D341Med (cell line): ENCODE measurements at regions not wholly inside any gene's neighbourhood (a gene's known extent, or its start where the extent isn't known, plus 50 kb on each side); places are given as distances from the start of the nearest gene placed in this dataset.

Experiments
- DNase-seq: peaks from one replicate; pipeline ENCODE4 v3.0.0; 2012; ENCODE audit warnings: low spot score

DNA sequence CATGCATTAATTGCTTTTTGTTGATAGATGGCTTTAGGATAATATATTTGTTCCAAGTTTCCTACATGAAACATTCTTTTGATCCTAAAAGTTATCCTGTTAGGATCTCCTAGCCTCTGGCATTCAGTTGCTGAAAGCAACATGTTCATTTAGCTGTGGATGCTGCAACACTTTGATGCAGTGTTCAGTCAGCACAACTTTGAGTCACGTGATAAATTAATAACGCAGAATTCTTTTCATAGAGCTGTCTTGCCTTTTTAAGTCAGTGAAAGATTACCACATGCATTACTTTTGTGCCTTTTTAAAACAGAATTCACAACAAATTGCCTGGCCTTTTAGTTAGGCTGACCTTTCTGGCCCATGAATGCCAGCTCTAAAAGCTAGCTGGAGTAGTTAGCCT, 1467.9 kb upstream of the ZEB2 start:
- DNase-seq: no peak

GRCh38 chr2:145985517-145985916, 1465.6 kb upstream of the ZEB2 start:
- DNase-seq: no peak

GRCh38 chr2:145984580-145984979, 1464.7 kb upstream of the ZEB2 start:
- DNase-seq: no peak

DNA sequence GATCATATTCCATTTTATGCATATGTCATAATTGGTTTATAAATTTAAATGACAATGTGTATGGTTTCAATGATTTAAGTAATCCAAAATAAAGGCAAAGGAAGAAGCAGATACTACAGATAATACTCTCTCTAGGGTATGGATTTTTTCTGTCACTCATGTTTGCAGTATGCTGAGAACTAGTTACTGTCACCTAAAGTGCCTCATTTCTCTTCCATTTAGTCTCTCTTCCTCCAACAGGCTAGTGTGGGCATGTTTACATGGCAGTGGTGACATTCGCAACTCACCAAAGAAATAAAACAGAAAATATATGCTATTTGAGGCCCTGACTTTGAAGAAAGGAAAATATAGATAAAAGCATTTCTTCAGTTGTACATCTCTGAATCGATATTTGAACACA, 1460.4 kb upstream of the ZEB2 start:
- no peak for DNase-seq

GRCh38 chr2:145975406-145975805, 1455.5 kb upstream of the ZEB2 start:
- DNase-seq: no peak

GRCh38 chr2:145961846-145962245, 1441.9 kb upstream of the ZEB2 start:
- DNase-seq: no peak

DNA sequence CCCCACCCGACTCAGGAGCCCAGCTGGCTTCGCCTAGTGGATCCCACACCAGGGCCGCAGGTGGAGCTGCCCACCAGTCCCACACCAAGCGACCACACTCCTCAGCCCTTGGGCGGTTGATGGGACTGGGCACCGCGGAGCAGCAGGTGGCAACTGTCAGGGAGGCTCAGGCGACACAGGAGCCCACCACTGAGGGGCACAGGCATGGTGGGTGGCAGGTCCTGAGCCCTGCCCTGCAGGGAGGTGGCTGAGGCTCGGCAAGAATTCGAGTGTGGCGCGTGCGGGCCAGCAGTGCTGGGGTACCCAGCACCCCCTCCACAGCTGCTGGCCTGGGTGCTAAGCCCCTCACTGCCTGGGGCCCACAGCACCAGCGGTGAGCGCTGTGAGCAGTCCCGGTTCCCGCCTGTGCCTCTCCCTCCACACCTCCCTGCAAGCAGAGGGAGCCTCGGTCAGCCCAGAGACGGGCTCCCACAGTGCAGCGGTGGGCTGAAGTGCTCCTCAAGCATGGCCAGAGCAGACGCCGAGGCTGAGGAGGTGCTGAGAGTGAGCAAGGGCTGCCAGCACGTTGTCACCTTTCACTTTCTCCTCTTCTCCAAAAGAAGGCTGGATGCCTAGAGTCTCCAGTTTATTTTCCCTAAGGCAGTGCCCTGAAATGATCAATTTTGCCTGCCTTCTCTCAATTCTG, 1440.7 kb upstream of the ZEB2 start:
- DNase-seq: no peak

- DNase-seq: no peak
Observed at GRCh38 chr2:145958611-145959010, 1438.7 kb upstream of the ZEB2 start.

DNA sequence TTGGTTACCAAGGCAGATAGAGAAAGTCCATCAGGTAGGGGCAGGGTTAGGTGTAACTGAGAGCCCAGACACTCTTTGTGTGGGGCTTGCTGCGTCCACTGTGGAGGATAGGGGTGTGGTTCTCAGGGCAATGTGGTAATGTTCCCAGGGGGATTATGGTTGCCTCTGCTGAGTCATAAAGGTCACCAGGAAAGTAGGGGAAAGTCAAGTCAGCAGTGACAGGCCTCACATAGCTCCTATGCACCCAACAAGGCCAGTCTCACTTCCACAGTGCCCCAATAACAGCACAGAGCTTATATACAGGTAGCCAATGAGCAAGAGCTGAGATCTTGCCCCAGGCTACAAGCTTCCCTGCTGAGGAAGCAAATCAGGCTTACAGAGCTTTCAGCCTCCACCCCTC, 1438.0 kb upstream of the ZEB2 start:
- DNase-seq: no peak

DNA sequence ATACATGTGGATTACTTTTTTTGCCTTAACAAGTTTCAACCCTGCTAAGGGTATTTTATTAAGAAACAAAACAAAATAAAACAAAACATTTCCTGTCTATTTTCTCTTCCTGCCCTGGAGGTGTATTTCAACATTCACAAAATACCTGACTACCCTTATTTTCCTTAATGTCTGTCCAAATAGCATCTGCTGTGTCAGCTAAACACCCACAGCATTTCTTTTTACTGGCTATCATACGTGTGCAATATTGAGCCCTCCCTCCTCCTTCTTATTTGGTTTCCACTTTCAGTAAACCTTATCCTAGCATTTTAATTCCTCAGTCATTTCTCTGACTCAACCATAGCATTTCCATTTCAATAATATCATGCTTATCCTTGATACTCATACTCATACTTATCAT, 1420.0 kb upstream of the ZEB2 start:
- DNase-seq: no peak

GRCh38 chr2:145935016-145935415, 1415.1 kb upstream of the ZEB2 start:
- DNase-seq: no peak

DNA sequence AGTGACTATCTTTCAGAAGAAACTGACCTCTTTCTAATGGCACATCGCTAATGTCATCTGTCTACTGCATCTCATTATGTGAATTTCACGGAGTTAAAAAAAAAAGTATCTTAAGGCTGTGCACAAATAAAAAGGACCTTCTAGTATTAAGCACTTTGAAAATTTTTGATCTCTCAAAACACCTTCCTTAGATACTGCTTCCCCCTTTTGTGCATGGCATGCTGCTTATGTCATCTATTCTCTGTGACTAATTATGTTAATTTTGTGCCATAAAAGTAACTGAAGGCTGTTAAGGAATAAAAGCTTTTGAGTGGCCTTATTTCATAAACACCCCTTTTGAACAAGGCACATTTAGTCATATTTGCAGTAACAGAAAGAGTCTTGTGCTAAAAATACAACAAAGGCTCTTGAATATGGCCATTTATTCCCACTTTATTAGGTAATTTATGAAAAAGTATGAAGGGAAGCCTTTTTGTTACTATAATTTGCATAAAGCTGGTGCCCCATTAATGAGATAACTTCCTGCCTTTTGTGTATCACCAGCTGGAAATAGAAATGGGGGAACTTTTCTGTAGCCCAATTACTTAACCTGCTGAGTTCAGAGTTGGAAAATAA, 1412.0 kb upstream of the ZEB2 start:
- DNase-seq: no peak

GRCh38 chr2:145930318-145930717, 1410.4 kb upstream of the ZEB2 start:
- DNase-seq: no peak

GRCh38 chr2:145927131-145927950, 1407.4 kb upstream of the ZEB2 start:
- DNase-seq: no peak

DNA sequence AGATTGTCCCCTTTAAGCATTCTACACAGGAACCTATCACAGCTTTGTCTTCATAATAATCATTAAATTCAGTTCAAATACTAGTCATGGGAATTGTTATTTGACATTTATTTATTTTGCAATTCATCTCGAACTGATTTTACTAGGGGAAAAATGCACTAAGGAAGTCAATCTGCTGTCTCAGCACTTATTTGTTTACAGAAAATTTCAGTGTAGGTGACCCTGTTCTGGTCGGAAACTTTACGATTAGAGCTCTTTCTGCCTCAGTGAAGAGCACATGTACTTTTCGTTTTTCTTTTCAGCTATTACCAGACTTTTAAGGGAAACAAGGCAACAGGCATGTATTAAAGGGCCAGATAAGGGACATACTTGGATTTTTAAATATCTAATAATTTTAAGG, 1405.7 kb upstream of the ZEB2 start:
- no peak for DNase-seq

GRCh38 chr2:145919477-145919876, 1399.6 kb upstream of the ZEB2 start:
- no peak for DNase-seq

GRCh38 chr2:145918951-145919350, 1399.0 kb upstream of the ZEB2 start:
- DNase-seq: no peak

- DNase-seq: no peak
Observed at GRCh38 chr2:145916799-145917198, 1396.9 kb upstream of the ZEB2 start.

- DNase-seq: no peak
Observed at GRCh38 chr2:145914716-145915115, 1394.8 kb upstream of the ZEB2 start.

DNA sequence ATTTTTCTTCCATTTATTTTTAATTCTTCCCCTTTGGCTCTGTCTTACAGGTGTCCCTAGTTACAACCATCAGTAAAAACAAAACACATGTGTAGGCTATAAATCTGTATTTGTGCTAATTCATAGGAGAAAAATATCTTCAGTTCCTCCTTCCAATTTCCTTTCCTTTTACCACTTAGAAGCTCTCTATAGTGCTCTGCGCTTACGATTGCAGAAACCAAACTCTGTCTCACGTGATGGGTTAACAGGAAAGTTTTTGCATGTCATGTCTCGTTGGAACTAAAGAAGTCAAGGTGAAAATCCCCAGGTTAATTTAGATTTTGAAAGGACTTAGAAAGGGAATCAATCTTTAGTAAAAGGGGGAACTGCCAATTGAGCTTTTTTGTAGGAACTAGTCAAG, 1390.5 kb upstream of the ZEB2 start:
- DNase-seq: no peak

DNA sequence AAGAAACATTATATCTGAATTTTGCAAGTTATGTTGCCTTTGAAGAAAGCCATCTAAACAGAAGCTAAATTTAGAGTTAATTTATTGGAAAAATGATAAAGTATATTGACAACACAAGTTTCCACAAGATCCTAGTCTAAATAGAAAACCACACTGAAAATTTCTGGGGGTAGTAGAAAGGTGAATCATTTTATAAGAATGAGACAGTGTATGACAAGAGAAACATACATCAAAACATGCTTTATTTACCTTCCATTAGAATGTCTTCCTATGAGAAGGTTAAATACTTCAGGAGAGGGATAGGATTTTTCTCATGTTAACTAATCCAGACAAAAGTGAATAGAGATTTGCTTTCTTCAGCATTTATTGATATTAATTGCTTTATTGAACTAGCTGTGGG, 1389.8 kb upstream of the ZEB2 start:
- no peak for DNase-seq

GRCh38 chr2:145909175-145909755, 1389.3 kb upstream of the ZEB2 start:
- DNase-seq: no peak

GRCh38 chr2:145906354-145906753, 1386.4 kb upstream of the ZEB2 start:
- DNase-seq: no peak
